GM23338 (cell line): ENCODE measurements at regions not wholly inside any gene's neighbourhood (a gene's known extent, or its start where the extent isn't known, plus 50 kb on each side); places are given as distances from the start of the nearest gene placed in this dataset.

Source experiments
- ATAC-seq: fragments of 200-7000 bp; cut with Tn5 transposase; 3 replicates; pipeline ENCODE4 v1.9.1; 2020
- DNase-seq: peaks from one replicate; pipeline ENCODE4 v3.0.0-alpha.2; 2015; ENCODE audit warnings: low spot score
- H2AFZ ChIP-seq: fragments of 200-600 bp; sonication (generic); 2 replicates; pipeline ENCODE4 v1.8.0; 2016; ENCODE audit warnings: antibody characterized with exemption, mild to moderate bottlenecking, moderate library complexity
- H3F3A ChIP-seq: fragments of 200-600 bp; sonication (generic); replicated peaks from 2 replicates; pipeline ENCODE4 v1.8.0; 2017; ENCODE audit warnings: antibody characterized with exemption, mixed run types, low read depth
- H3K27ac ChIP-seq: fragments of 200-600 bp; sonication (generic); 2 replicates; pipeline ENCODE4 v1.6.1; 2016; ENCODE audit warnings: low read depth
- H3K27me3 ChIP-seq: fragments of 200-600 bp; sonication (generic); 2 replicates; pipeline ENCODE4 v1.8.0; 2016; ENCODE audit warnings: mild to moderate bottlenecking, mixed run types, moderate library complexity; ENCODE audit not compliant: insufficient read depth
- H3K36me3 ChIP-seq: fragments of 200-600 bp; sonication (generic); 2 replicates; pipeline ENCODE4 v1.8.0; 2016; ENCODE audit warnings: mild to moderate bottlenecking; ENCODE audit not compliant: insufficient read depth
- H3K4me1 ChIP-seq: fragments of 200-600 bp; sonication (generic); 2 replicates; pipeline ENCODE4 v1.8.0; 2016; ENCODE audit warnings: mild to moderate bottlenecking, moderate library complexity; ENCODE audit not compliant: insufficient read depth
- H3K4me2 ChIP-seq: fragments of 200-600 bp; sonication (generic); 2 replicates; pipeline ENCODE4 v1.7.1; 2017; ENCODE audit warnings: mixed run types
- H3K4me3 ChIP-seq: fragments of 200-600 bp; sonication (generic); 2 replicates; pipeline ENCODE4 v1.6.1; 2016; ENCODE audit warnings: mixed run types
- H3K79me2 ChIP-seq: fragments of 200-600 bp; sonication (generic); replicated peaks from 2 replicates; pipeline ENCODE4 v1.8.0; 2017; ENCODE audit warnings: mild to moderate bottlenecking; ENCODE audit not compliant: insufficient read depth
- H3K9me2 ChIP-seq: fragments of 200-600 bp; sonication (generic); 2 replicates; pipeline ENCODE4 v1.8.0; 2017; ENCODE audit not compliant: insufficient read depth
- H4K20me1 ChIP-seq: fragments of 200-600 bp; sonication (generic); replicated peaks from 2 replicates; pipeline ENCODE4 v1.8.0; 2017; ENCODE audit warnings: mild to moderate bottlenecking; ENCODE audit not compliant: insufficient read depth
- H3K27ac Mint-ChIP-seq: 2 replicates; pipeline ENCODE4 v1.8.0; 2020; ENCODE audit warnings: inconsistent platforms, mild to moderate bottlenecking, moderate library complexity, mixed read lengths
- H3K27me3 Mint-ChIP-seq: 3 replicates; pipeline ENCODE4 v1.8.0; 2022; ENCODE audit warnings: low read depth, mild to moderate bottlenecking, moderate library complexity, mixed read lengths, inconsistent platforms; ENCODE audit not compliant: insufficient read depth, poor library complexity
- H3K36me3 Mint-ChIP-seq: 3 replicates; pipeline ENCODE4 v1.8.0; 2021; ENCODE audit warnings: low read depth, mild to moderate bottlenecking, inconsistent platforms, moderate library complexity, mixed read lengths
- H3K4me1 Mint-ChIP-seq: 3 replicates; pipeline ENCODE4 v1.8.0; 2020; ENCODE audit warnings: mild to moderate bottlenecking, inconsistent platforms, mixed read lengths
- H3K4me3 Mint-ChIP-seq: 3 replicates; pipeline ENCODE4 v1.8.0; 2021; ENCODE audit warnings: moderate library complexity, mild to moderate bottlenecking, inconsistent platforms, mixed read lengths
- H3K9me3 Mint-ChIP-seq: 3 replicates; pipeline ENCODE4 v1.8.0; 2020; ENCODE audit warnings: moderate library complexity, mild to moderate bottlenecking, inconsistent platforms, mixed read lengths
- CREB1 ChIP-seq: fragments of 250-450 bp; sonication (Bioruptor Pico); IDR thresholded peaks from 2 replicates; pipeline ENCODE4 v1.5.0; 2020; ENCODE audit warnings: low read depth, mild to moderate bottlenecking, moderate library complexity
- CTCF ChIP-seq, 2 experiments: fragments of 200-600 bp in 1 of 2; sonication (generic) in 1 of 2; conservative IDR thresholded peaks; 2 replicates each; pipeline versions ENCODE4 v1.5.1 to v1.6.1; 2016 to 2017; ENCODE audit warnings: antibody characterized with exemption in 2 of 2, low read depth in 2 of 2, mild to moderate bottlenecking in 2 of 2, moderate library complexity in 1 of 2
- ETS1 ChIP-seq: IDR thresholded peaks from 2 replicates; pipeline ENCODE4 v1.6.1; 2016; ENCODE audit warnings: antibody characterized with exemption
- EZH2 ChIP-seq: fragments of 200-600 bp; sonication (generic); IDR thresholded peaks from one replicate; pipeline ENCODE4 v1.8.0; 2017; ENCODE audit warnings: antibody characterized with exemption, mild to moderate bottlenecking, low read depth; ENCODE audit not compliant: unreplicated experiment
- EZH2phosphoT487 ChIP-seq: fragments of 200-600 bp; sonication (generic); IDR thresholded peaks from one replicate; pipeline ENCODE4 v1.8.1; 2018; ENCODE audit warnings: antibody characterized with exemption; ENCODE audit not compliant: unreplicated experiment
- JUNB ChIP-seq: IDR thresholded peaks from one replicate; pipeline ENCODE4 v1.6.1; 2016; ENCODE audit warnings: antibody characterized with exemption; ENCODE audit not compliant: unreplicated experiment
- NANOG ChIP-seq: IDR thresholded peaks from 2 replicates; pipeline ENCODE4 v1.6.1; 2016; ENCODE audit warnings: antibody characterized with exemption, borderline replicate concordance
- POLR2AphosphoS5 ChIP-seq: IDR thresholded peaks from 2 replicates; pipeline ENCODE4 v1.6.1; 2016; ENCODE audit warnings: antibody characterized with exemption, low read depth
- REST ChIP-seq: IDR thresholded peaks from one replicate; pipeline ENCODE4 v1.6.1; 2018; ENCODE audit warnings: antibody characterized with exemption; ENCODE audit not compliant: unreplicated experiment
- STAT1 ChIP-seq: IDR thresholded peaks from one replicate; pipeline ENCODE4 v1.6.1; 2016; ENCODE audit warnings: antibody characterized with exemption; ENCODE audit not compliant: unreplicated experiment
- ZNF114 ChIP-seq: fragments of 250-450 bp; sonication (Bioruptor Pico); IDR thresholded peaks from 2 replicates; pipeline ENCODE4 v1.5.0; 2020; ENCODE audit warnings: mild to moderate bottlenecking, moderate library complexity
- ZNF331 ChIP-seq: fragments of 250-450 bp; sonication (Bioruptor Pico); IDR thresholded peaks from 2 replicates; pipeline ENCODE4 v1.5.0; 2020; ENCODE audit warnings: low read depth, mild to moderate bottlenecking, moderate library complexity
- ZNF462 ChIP-seq: fragments of 250-450 bp; sonication (Bioruptor Pico); IDR thresholded peaks from 2 replicates; pipeline ENCODE4 v1.5.0; 2020; ENCODE audit warnings: mild to moderate bottlenecking, moderate library complexity

GRCh38 chr17:12605222-12605621 lies 60.5 kb upstream of the MYOCD start:
- no peaks in the 10 kb centered on the region; the same call in 2 of the 3 replicates for H3K9me3 Mint-ChIP-seq
- ATAC-seq: no peak

More at GRCh38 chr17:12605222-12605621, 60.5 kb upstream of the MYOCD start:
- Histone ChIP-seq H3F3A (no peaks in the 10 kb centered on the region), H4K20me1 (no peaks in the 10 kb centered on the region), H3K36me3 (no peaks in the 10 kb centered on the region), H3K4me2 (no peak overlapping the region), H3K27me3 (no peaks in the 10 kb centered on the region), H3K4me1 (no peaks in the 10 kb centered on the region), H3K4me3 (no peak overlapping the region), H3K79me2 (no peaks in the 10 kb centered on the region), H2AFZ (no peak overlapping the region), H3K27ac (no peak overlapping the region), H3K9me2 (no peaks in the 10 kb centered on the region)
- Mint-ChIP-seq H3K27me3 (peaks cover 2% of the 10 kb centered on the region), H3K27ac (no peak overlapping the region), H3K4me3 (no peak overlapping the region), H3K36me3 (no peaks in the 10 kb centered on the region), H3K4me1 (no peaks in the 10 kb centered on the region)
- DNase-seq: no peak
- no peak for TF ChIP-seq CREB1 (CRISPR knock-in tag)
- no peak for TF ChIP-seq NANOG
- no peak for TF ChIP-seq CTCF (conservative IDR thresholded peaks at IDR 0.05; ENCODE audit: low read depth in 2 of 2)
- no peak for TF ChIP-seq EZH2
- no peak for TF ChIP-seq STAT1
- TF ChIP-seq EZH2phosphoT487: no peak
- no peak for TF ChIP-seq ZNF331
- TF ChIP-seq POLR2AphosphoS5: no peak
- no peak for TF ChIP-seq REST
- no peak for TF ChIP-seq JUNB
- no peak for TF ChIP-seq ETS1
- TF ChIP-seq ZNF462 (CRISPR knock-in tag): no peak
- no peak for TF ChIP-seq ZNF114 (CRISPR knock-in tag)
